ENCODE measurements at regions not wholly inside any gene's neighbourhood (a gene's known extent, or its start where the extent isn't known, plus 50 kb on each side); places are given as distances from the start of the nearest gene placed in this dataset.
A peak's percentile ranks its signal among the peaks of the same experiment; 100 is the strongest.

DNA sequence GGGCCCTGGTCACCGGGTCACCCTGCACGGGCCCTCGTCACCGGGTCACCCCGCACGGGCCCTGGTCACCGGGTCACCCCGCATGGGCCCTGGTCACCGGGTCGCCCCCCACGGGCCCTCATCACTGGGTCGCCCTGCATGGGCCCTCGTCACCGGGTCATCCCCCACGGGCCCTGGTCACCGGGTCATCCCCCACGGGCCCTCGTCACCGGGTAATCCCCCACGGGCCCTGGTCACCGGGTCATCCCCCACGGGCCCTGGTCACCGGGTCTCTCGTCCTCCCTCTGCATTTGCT lies 77.6 kb downstream of the RIPK4 start:
- DNase-seq (ENCODE audit: low read depth), result no peak

DNA sequence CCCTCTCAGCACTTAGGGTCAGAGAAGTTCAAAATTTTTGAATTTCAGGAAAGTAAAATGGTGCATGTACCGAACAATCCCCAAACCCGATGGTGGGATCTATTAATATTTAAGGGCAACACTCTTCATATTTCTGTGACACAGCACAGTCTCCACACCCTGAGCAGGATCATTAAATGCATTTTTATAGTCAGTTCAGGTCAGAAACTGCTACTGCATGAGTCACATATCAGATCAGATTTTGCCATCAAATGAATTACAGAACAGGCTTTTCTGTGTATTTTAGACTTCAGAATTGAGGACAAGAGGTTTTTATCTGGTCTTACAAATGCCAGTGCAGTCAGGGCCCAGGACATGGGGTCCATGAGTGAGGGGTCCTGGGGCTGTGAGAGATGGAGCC lies 79.2 kb downstream of the RIPK4 start:
- no peak for DNase-seq (ENCODE audit: low read depth)

DNA sequence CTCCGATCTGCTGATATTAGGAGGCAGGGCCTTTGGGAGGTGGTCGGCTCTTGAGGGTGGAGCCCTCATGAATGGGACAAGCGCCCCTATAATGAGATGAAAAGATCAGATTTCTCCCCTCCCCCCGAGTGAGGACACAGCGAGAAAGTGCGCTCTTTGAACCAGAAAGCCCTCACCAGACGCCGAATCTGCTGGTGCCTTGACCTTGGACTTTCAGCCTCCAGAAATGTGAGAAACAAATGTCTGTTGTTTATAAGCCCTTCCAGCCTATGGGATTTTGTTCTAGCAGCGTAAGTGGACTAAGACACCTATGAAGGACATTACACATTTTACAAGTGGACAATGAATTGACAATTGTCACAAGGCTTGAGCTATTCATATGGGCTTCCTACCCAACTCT lies 80.2 kb downstream of the RIPK4 start:
- DNase-seq (ENCODE audit: low read depth), result no peak

DNA sequence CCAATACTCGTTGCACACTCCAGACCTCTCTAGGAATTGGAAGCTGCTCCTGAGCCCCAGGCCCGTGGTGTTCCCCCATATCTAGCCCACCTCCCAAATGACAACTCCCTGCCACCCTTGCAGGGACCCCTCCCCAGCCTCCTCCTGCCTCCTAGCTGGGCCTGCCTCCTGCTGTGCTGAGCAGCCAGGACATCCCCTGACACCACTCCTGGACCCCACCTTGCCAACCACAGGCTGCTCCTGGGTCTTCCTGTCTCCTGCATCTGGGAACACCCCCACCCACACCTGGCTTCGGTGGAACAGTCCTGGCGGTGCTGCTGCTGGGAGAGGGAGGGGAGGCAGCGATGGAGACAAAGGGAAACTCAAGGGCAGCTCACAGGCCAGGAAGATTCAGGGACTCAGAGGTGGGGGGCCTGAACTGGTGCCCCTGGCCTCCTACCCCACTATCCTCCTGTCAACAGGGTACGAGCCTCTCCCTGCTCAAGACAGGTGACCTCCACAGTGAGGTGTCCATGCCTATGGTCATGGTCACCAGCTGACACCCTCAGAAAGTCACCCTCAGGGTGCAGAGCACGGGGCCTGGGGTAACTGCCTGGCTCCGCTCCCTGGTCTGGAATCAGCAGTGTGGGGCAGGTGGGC lies 81.2 kb downstream of the RIPK4 start:
- no peak for DNase-seq (ENCODE audit: low read depth)

DNA sequence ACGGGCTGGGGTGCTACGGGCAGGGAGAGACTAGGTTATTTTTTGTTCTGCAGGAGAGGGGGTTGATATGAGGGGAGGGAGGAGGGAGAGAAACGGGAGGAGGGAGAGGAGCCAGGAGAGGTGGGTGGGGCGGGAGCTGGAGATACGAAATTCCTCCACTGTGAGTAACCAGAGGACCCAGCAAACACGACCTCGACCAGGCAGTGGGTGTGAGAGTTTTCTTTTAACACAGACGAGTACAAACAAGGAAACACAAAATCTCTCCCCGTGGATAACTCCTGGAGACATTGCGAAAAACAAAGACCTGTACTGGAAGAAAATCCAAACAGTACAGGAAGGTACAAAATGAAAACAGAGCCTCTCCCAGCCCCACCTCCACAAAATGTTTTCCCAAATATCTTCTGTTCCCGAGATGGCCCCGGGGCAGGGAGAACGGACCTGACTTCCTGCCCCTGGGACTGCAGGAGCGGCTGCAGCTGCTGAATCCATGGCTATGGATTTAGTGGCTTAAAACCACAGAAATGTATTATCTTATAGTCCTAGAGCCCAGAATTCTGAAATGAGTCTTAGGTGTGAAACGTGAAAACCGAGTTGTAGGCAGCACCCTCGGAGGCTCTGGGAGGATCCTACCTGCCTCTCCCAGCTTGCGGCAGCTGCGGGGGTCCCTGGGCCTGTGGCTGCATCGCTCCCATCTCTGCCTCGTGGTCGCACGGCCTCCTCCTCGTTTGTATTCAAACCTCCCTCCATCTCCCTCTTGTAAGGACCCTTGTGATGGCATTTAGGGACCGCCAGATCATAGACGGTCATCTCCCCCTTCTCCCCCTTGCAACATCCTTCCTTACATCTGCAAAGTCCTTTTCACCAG lies 82.2 kb downstream of the RIPK4 start:
- peak; percentile 22 for DNase-seq (ENCODE audit: low read depth)

DNA sequence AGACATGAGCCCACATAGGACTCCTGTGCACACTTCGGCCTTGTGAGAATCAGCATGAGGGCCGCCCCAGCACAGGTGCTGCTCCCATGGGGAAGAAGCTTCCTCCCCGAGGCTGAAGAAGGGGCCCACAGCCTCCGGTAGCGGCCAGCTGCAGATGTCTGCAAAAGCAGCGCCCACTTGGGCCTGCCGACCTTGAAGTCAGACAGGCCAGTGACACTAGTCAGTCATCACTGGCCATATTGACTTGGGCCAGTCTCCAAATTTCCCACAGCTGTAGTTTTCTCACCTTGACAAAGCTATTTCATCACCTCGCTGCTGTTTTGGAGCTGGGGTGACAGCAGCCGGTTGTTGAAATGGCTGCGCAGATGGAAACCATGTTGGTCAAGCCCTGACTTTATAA lies 83.0 kb downstream of the RIPK4 start:
- DNase-seq (ENCODE audit: low read depth), result no peak

DNA sequence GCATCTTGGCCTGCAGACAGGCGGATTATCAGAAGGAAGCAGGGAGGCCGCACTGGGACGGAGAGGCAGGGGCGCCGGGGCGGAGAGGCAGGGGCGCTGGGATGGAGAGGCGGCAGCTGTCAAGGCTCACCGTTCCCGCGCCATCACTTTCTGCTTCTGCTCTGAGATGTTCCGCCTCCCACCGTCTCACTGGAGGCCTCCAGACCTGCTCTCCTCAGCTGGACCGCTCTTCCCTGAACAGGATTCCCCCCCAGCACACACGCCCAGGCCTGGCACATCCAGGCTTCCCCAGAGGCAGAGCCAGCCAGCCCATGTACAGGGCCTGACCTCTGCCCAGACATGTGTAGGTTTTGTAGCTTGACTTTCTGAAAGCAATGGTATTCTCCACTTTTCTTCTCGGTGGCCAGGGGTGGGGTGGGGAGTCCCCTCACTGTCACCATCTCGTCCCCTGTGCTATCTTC lies 84.1 kb downstream of the RIPK4 start:
- no peak for DNase-seq (ENCODE audit: low read depth)

DNA sequence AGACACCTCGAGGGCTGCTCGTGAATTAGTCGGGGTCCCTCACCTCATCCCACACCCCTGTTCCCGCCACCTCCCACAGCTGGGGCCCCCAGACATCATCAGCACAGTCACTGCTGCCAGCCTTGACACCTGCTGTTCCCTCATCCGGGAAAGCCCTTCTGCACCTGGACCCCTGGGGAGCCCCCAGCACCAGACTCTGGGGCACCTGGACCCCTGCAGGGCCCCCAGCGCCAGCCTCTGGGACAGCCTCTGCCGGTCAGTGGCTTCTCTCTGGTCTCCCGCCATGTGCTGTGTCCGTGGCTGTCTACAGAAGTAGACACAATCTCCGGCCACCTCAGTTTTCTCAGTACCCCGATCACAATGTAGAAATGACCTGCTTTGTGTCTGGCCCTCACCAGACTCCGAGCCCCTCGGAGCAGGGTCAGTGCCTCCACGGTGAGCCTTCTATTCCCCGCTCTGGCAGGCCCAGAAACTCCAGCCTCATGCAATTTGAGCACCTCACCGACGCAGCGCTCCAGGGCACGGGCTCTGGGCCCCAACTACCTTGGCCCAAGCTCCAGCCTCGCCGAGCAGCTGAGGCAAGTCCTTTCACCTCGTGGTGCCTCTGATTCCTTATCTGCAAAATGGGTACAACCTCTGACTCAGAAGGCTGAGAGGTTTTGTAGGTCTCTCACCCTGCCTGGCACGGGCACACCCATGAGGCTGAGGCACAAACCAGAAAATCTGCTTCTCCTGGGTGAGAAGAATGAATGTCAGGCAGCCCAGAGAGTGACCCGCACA lies 84.7 kb downstream of the RIPK4 start:
- no peak for DNase-seq (ENCODE audit: low read depth)

DNA sequence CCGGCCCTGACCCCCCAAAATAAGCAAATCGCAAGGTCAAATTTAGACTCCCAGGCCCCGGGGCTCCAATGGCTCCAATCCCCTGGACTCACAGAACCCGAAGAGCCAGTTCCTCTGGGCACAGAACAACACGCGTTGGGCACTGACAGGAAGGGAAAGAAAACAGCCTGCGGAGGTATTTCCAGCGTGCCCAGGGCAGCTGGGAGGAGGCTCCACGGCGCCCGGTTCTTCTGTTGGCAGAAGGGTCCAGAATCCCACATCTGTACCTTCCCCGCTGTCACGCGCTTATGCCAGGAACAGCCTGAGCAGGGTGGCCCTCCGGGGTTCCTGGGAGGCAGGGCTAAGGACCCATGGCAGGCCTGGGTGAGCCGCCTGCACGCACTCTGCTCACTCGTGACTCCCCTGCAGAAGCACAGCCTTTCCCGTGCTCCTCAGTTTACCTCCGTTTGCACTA lies 85.5 kb downstream of the RIPK4 start:
- no peak for DNase-seq (ENCODE audit: low read depth)

DNA sequence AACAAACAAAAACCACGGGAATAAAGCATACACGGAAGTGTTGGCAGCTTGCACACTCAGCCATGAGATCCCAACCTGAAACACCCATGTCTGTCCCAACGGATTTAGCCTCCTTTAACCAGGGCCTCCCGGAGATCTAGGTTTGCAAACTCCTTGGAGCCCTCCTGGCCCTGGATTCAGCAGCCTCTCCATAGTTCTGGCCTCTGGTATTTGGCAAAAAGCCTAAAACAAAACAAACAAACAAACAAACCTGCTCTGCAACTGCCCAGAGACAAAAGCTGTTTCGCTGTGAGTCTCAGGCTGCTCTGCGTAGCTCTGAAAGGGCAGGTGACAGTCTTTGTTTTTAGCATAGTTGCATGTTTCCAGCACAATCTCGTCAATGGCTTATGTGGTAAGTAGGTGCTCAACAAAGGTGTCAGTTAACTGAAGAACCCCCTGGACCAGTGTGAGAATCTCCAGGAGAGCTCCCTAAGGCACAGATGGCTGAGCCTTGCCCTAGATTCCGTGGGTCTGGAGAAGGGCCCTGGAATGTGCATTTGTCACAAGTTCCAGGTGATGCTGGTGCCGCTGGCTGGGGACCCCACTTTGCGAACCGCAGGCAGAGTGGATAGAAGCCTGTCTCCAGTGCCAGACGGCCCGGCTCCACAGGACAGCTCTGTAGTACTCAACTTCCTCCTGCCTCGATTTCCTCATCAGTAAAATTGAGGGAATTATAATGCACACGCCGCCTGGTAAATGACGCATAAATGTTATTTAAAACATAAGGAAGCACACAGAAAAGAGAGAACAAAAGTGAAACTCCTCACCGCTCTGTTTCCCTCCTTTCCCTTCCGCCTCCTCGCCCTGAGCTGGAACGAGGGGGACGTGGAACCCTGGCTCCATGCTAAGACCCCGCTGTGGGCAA lies 86.2 kb downstream of the RIPK4 start:
- DNase-seq (ENCODE audit: low read depth), result no peak

DNA sequence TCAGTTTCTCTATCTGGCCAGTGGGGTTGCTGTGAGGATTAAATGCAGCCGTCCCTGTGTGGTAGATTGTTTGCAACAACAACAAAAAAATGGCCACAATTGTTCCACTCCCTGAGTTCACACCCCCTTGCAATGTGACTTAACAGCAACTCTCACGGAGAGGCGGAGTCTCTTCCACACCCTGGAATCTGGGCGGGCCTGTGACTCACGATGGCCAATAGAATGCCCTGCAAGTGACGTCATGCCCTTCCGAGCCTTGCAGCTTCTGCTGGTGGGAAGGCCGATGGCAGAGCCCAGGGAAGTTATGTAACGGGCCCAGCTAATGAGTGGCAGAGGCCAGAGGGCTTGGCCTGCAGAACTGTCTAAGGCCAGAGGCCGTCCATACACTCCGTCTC lies 87.9 kb downstream of the RIPK4 start:
- DNase-seq (ENCODE audit: low read depth), result peak; percentile 96

DNA sequence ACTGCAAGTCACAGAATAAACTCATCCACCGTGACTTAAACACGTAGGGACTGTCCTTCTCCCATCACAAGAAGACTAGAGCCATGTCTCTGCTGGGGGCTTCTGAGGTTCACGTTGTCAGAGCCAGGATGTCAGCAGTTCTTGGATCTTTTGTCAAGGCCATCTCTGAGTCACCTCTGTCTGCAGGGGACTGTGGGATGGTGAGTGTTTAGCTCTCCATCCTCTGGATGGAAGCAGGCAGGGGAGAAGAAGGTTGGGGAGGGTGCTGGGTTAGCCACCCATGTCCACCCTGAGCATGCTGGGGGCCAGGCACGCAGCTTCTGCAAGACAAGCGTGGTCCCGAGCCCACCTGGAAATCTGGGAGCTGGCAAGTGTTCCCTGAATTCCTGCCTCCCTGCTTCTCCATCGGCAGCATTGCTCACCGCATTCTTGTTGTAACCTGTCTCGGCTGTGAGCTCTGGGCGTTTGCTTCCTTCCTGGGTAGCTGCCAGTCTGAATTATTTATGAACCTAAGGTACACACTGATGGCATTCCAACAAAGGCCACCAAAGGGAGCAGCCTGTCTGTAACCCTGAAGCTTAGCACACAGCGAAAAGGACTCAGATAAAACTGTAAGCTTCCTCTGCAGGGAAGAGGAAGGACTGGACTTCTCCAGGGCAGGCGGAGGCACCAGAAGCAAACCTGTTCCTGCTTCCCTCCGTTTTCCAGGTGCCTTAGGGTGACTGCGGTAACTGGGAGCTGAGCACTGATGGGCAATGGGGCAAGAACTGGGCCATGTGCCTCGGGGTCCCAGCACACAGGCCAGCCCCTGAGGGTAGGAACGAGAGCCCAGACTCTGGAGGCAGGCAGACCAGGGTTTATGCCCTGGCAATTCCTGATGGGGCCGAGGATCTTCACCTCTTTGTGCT lies 88.6 kb downstream of the RIPK4 start:
- DNase-seq (ENCODE audit: low read depth), result no peak

DNA sequence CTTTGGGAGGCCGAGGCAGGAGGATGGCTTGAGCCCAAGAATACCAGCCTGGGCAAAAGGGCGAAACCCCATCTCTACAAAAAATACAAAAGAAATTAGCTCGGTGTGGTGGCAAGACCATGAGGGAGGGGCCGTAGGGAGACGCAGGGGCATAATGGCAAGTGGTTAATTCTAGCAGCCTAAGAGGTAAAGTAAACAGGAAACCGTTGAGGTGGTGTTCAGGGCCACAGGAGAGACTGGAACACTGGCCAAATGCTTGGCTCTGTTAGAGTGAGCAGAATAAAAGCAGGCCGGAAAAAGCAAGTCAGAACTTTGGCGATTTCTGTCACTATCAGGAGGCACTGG lies 89.2 kb downstream of the RIPK4 start:
- DNase-seq (ENCODE audit: low read depth), result no peak

DNA sequence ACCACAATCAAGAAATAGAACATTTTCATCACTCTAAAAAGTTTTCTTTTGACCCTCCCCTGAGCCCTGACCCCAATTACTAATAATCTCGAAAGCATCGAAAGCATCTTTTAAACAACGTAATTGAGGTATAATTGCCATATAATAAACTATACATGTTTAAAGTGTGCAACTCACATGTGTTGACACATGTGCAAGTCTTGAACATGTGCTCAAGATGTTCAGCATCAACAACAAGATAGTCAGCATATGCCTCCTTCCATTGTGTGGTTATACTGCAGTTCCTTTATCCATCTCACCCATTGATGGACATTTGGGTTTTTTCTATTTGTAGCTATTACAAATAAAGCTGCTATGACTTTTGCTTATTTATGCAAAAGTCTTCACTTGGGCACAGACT lies 90.7 kb downstream of the RIPK4 start:
- no peak for DNase-seq (ENCODE audit: low read depth)

DNA sequence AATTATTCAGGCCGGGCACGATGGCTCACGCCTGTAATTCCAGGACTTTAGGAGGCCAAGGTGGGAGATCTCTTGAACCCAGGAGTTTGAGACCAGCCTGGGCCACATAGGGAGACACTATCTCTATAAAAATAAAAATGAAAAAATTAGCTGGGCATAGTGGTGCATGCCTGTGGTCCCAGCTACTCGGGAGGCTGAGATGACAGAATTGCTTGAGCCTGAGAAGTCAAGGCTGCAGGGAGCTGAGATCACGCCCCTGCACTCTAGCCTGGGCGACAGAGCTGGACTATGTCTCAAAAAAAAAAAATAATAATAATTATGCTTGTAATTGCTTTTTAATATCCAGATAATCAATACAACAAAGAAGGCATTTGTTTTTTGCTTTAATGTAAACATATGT lies 91.3 kb downstream of the RIPK4 start:
- no peak for DNase-seq (ENCODE audit: low read depth)

DNA sequence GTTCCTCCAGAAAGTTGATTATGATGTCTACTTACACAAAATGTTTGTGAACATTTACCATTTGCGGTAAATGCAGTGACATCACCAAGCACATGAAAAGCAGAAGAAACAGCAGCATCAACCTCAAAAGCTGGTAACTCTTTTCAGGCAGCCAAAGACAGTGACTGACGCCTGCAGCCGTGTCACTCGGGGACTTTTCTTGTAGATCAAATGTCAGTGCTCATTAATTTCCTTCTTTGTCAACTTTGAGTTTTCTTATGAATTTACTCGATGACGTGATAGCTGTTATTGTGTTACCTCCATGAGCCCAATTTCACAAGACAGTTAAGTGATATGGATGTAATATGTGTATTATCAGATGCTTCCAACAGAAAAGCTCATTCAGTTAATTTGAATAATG lies 92.5 kb downstream of the RIPK4 start:
- no peak for DNase-seq (ENCODE audit: low read depth)

DNA sequence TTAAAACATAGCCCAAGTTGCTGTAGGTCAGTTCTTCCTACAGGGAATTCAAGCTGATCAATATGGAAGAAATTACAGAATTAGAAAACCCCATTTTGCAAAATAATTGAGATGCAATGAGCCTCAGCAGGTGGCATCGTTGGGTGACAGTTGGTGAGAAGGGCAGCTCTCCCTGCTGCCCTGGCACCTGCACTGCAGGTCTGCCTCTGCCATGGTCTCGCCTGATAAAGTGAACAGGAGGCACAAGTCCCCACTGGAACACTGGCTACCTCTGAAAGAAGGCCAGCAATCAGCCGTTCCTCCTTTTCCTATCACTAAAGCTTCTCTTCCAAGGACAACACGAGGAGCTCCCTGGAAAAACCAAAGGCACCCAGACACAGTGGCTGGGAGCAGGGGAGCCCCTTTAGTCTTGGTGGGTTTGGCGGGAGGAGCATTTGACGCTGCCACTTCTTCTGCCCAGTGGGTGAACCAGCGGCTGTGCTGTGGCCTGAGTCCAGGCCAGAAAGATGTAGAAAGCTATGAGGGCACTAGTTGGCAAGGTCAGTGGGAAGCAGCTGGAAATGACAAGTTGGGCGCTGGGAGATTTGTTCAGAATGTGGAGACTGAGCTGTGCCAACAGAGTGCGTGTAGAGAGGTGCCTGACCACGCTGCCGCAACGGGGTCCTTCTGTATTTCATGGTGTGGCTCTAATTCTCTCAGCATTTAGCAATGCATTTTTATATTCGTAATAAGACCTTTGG lies 93.1 kb downstream of the RIPK4 start:
- no peak for DNase-seq (ENCODE audit: low read depth)

DNA sequence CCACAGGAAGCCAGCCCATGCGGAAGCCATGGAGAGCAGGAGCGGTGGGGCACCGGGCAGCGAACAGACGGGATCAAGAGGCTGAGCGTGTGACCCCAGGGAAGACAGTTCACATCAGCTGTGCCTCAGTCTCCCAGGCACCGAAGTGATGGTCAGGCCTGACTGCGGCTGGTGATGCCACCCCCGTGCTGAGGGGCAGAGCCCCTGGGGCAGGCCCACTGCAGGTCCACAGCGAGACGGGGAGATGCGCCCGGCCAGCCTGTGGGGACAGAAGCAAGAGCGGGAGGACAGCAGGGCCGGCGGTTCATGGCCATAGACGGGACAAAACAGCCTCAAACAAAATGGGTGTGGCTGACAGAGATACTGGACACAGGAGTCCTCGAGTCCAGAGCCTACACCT lies 93.8 kb downstream of the RIPK4 start:
- DNase-seq (ENCODE audit: low read depth), result no peak

DNA sequence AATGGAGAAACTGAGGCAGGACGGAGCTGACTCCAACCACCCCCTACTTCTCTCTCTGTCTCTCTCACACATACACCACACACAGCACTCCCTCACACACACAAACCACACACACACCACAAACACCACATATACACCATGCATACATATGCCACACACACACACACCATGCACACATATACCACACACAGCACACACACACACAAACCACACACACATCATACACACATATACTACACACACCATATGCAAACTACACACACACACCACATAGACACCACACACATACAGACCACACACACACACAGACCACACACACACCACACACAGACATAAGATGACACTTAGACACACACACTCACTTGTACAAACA lies 94.3 kb downstream of the RIPK4 start:
- no peak for DNase-seq (ENCODE audit: low read depth)

DNA sequence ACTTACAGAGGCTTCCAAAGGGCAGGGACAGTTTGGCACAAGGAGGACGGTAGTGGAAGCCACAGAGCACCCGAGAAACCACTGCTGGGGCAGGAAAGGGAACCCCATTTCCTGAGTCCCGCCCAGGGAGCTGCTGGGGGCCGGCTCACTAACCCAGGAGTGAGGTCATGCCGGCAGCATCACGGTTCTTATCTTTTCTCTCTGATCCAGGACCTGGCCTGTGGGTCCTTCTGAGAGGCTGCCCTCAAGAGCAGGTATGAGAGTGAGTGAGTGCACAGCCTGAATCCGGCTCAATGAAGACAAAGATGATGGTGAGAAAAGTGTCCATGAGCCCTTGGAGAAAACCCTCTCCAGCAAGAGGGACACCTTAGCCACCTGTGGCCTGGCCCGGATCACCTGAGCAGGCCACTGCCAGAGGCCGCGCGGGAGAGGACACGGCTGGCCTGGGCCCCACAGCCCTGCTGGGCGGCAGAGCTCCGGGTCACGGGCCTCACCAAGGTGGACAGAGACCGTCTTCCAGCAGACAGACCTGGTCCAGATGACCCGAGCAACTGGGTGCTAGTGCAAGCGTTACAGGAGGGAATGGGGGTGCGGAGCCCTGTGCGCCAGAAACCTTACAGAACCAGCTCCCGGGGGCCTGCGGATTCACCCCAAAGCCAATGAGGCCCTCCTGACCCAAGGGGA lies 94.9 kb downstream of the RIPK4 start:
- DNase-seq (ENCODE audit: low read depth), result no peak
